DOHH2 (cell line): ENCODE measurements at regions not wholly inside any gene's neighbourhood (a gene's known extent, or its start where the extent isn't known, plus 50 kb on each side); places are given as distances from the start of the nearest gene placed in this dataset.

Experiments used
- H3F3A ChIP-seq: fragments of 200-600 bp; sonication (generic), shearing (Covaris generic); 2 replicates; pipeline ENCODE4 v1.6.0; 2016; ENCODE audit warnings: antibody characterized with exemption, mild to moderate bottlenecking; ENCODE audit not compliant: control insufficient read depth, insufficient read depth
- H3K27ac ChIP-seq: fragments of 200-600 bp; sonication (generic); 2 replicates; pipeline ENCODE4 v1.5.1; 2014; ENCODE audit warnings: low read depth, mild to moderate bottlenecking, low read length, moderate library complexity
- H3K27me3 ChIP-seq: fragments of 200-600 bp; sonication (generic); 2 replicates; pipeline ENCODE4 v1.6.1; 2014; ENCODE audit warnings: mild to moderate bottlenecking, low read length, mixed read lengths; ENCODE audit not compliant: control insufficient read depth
- H3K36me3 ChIP-seq: fragments of 200-600 bp; sonication (generic); 2 replicates; pipeline ENCODE4 v1.6.1; 2014; ENCODE audit warnings: mild to moderate bottlenecking, low read length, moderate library complexity, mixed read lengths; ENCODE audit not compliant: control insufficient read depth
- H3K4me1 ChIP-seq: fragments of 200-600 bp; sonication (generic); 2 replicates; pipeline ENCODE4 v1.6.1; 2014; ENCODE audit warnings: mild to moderate bottlenecking, low read length, mixed read lengths; ENCODE audit not compliant: control insufficient read depth
- H3K4me2 ChIP-seq: fragments of 200-600 bp; sonication (generic); 2 replicates; pipeline ENCODE4 v1.6.0; 2014; ENCODE audit warnings: mild to moderate bottlenecking, low read length, moderate library complexity
- H3K4me3 ChIP-seq: fragments of 200-600 bp; sonication (generic); 2 replicates; pipeline ENCODE4 v1.5.1; 2014; ENCODE audit warnings: mild to moderate bottlenecking, low read length, mixed read lengths
- H3K79me2 ChIP-seq: fragments of 200-600 bp; sonication (generic); 2 replicates; pipeline ENCODE4 v1.6.1; 2014; ENCODE audit warnings: mild to moderate bottlenecking, low read length, mixed read lengths; ENCODE audit not compliant: control insufficient read depth
- H3K9me2 ChIP-seq: fragments of 200-600 bp; sonication (generic); replicated peaks from 2 replicates; pipeline ENCODE4 v1.6.1; 2014; ENCODE audit warnings: mild to moderate bottlenecking, low read length, mixed read lengths; ENCODE audit not compliant: control insufficient read depth
- H3K9me3 ChIP-seq: fragments of 200-600 bp; sonication (generic); 2 replicates; pipeline ENCODE4 v1.6.1; 2014; ENCODE audit warnings: antibody characterized with exemption, low read length, mixed read lengths; ENCODE audit not compliant: control insufficient read depth, insufficient read depth
- H4K20me1 ChIP-seq: fragments of 200-600 bp; sonication (generic); 2 replicates; pipeline ENCODE4 v1.6.0; 2014; ENCODE audit warnings: low read depth, mild to moderate bottlenecking, antibody characterized with exemption, low read length, moderate library complexity; ENCODE audit not compliant: control insufficient read depth, insufficient read depth
- CTCF ChIP-seq: fragments of 200-600 bp; sonication (generic); IDR thresholded peaks from one replicate; pipeline ENCODE4 v1.5.1; 2014; ENCODE audit warnings: antibody characterized with exemption, mild to moderate bottlenecking, low read depth, low read length; ENCODE audit not compliant: poor library complexity, severe bottlenecking
- EZH2phosphoT487 ChIP-seq: fragments of 200-600 bp; sonication (generic); IDR thresholded peaks from 2 replicates; pipeline ENCODE4 v1.6.1; 2017; ENCODE audit warnings: borderline replicate concordance, mild to moderate bottlenecking, antibody characterized with exemption, low read length, moderate library complexity, mixed read lengths

DNA sequence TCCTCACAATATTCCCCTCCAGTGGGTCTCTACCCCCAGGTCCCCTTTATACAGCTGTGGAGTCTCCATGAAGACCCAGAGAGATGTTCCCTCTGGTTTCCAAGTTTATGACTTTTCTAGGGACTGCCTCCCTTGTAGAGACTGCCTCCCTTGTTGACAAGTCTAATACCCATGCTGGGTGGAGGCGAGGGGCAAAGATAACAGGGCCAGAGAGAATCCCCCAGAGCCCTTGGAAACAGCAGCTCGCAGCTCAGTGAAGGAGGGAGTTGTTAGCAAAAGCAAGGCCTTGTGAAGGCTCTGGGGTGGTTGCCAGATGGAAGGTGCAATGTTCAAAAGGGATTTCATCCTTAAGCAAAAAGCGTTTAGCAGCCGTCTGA, 75.0 kb upstream of the GATA6 start:
- Histone ChIP-seq H3K9me2 (no peaks in the 10 kb centered on the region), H3K27ac (no peak overlapping the region), H4K20me1 (no peaks in the 10 kb centered on the region), H3K36me3 (no peaks in the 10 kb centered on the region), H3K79me2 (no peaks in the 10 kb centered on the region), H3K4me2 (no peak overlapping the region), H3K9me3 (no peaks in the 10 kb centered on the region), H3K4me1 (no peaks in the 10 kb centered on the region), H3K4me3 (no peak overlapping the region), H3K27me3 (no peaks in the 10 kb centered on the region), H3F3A (no peaks in the 10 kb centered on the region)
- TF ChIP-seq CTCF (no peak), EZH2phosphoT487 (no peak)

DNA sequence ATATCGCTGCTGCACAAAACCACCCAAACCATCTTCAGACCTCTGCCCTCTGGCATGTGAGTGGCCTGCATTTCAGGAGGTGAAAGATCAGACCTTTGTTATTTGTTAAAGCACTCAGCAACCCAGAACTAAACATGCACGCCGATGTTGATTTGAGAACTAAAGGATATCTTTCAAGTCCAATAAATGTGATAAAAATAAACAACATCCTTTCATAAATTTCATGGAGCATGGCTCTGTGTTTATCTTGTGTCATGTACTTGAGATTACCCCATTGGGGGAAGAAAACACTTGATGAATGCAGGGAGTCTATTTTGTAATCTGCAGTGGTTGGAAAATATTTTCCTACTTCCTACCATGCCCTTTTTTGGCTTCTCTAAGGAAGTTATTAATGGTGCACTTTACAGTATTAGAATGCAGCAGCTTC, 70.8 kb upstream of the GATA6 start:
- Histone ChIP-seq H3K9me2 (no peaks in the 10 kb centered on the region), H4K20me1 (no peaks in the 10 kb centered on the region), H3K79me2 (no peaks in the 10 kb centered on the region), H3K4me1 (no peaks in the 10 kb centered on the region), H3F3A (no peaks in the 10 kb centered on the region), H3K9me3 (no peaks in the 10 kb centered on the region), H3K36me3 (no peaks in the 10 kb centered on the region), H3K27me3 (no peaks in the 10 kb centered on the region), H3K4me3 (no peak overlapping the region), H3K4me2 (no peak overlapping the region), H3K27ac (no peak overlapping the region)
- no peak for TF ChIP-seq EZH2phosphoT487
- TF ChIP-seq CTCF: no peak

DNA sequence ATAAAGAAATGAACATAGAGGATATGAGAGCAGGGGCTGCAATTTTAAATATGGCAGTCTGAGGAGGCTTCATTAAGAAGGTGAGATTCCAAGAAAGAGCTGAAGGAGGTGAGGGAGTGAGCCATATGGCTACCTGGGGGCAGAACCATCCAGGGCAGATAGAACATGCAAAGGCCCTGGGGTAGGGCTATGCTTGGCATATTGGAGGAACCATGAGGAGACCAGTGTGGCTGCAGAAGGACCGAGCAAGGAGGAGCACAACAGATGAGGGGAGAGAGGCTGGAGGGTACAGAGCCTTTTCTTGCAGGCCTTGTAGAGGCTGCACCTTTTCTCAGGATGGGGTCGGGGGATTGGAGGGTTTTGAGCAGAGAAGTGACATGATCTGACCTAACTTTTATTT, 69.5 kb upstream of the GATA6 start:
- TF ChIP-seq EZH2phosphoT487 (no peak), CTCF (no peak)
- Histone ChIP-seq H3K79me2 (no peaks in the 10 kb centered on the region), H3F3A (no peaks in the 10 kb centered on the region), H3K9me2 (no peaks in the 10 kb centered on the region), H4K20me1 (no peaks in the 10 kb centered on the region), H3K4me3 (no peak overlapping the region), H3K27me3 (no peaks in the 10 kb centered on the region), H3K4me1 (no peaks in the 10 kb centered on the region), H3K36me3 (no peaks in the 10 kb centered on the region), H3K4me2 (no peak overlapping the region), H3K9me3 (no peaks in the 10 kb centered on the region), H3K27ac (no peak overlapping the region)

DNA sequence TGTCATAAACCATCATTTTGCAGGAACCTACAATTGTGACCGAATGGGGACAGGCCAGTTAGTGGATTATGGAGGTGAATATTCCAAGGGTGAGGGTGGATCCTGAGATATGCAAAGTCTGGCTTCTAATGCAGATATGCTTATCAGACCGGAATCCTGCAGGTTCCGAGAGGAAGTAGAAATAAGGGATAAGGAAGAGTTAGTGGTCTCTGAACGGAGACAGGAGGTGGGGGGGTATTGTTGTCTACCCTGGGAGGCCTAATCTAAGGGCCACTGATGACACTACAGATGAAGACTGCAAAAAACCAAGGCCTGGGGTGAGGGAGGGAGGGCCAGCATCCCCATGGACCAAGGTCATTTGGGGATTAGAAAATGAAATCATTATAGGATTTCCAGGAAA, 67.7 kb upstream of the GATA6 start:
- H3K27me3 ChIP-seq: peaks cover 3% of the 10 kb centered on the region; the same call in 1 of the 2 replicates
- H3K27ac ChIP-seq: no peak overlapping the region
- H3K36me3 ChIP-seq: no peaks in the 10 kb centered on the region
- TF ChIP-seq EZH2phosphoT487: no peak
- TF ChIP-seq CTCF: no peak
- no peaks in the 10 kb centered on the region for H3K79me2 ChIP-seq
- no peaks in the 10 kb centered on the region for H3K9me3 ChIP-seq
- no peaks in the 10 kb centered on the region for H3F3A ChIP-seq
- no peaks in the 10 kb centered on the region for H3K4me1 ChIP-seq
- no peak overlapping the region for H3K4me2 ChIP-seq
- no peak overlapping the region for H3K4me3 ChIP-seq
- H3K9me2 ChIP-seq: no peaks in the 10 kb centered on the region
- no peaks in the 10 kb centered on the region for H4K20me1 ChIP-seq
